NCI-H2227 (cell line): ENCODE measurements at regions not wholly inside any gene's neighbourhood (a gene's known extent, or its start where the extent isn't known, plus 50 kb on each side); places are given as distances from the start of the nearest gene placed in this dataset.

Experiments
- DNase-seq: peaks from one replicate; lab custom pipeline; 2025; ENCODE audit not compliant: unreplicated experiment; lab: John Stamatoyannopoulos, UW

DNA sequence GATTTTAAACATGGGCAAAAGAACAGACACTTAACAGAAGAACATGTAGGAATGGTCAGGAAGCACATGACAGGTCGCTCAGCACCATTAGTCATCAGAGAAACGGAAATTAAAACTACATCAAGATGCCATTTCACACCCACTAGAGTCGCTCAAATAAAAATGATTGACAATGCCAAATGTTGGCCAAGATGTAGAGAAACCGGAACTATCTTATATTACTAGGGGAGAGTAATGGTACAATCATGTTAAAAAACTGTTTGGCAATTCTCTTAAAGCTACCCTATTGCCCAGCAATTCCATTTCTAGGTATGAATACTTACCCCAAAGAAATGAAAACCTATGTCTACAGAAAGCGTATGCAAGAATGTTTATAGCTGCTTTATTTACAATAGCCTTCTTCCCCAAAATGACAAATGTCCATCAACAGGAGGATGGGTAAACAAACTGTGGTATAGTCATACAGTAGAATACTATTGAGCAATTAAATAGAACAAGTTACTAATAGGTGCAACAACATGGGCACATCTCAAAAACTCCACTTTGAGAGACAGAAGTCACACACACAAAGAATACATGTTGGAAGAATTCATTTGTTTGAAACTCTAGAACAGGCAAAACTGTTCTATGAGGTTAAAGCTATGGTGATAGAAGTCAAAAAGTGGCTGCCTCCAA is 92.8 kb downstream of the ETS2 start:
- no peak for DNase-seq

DNA sequence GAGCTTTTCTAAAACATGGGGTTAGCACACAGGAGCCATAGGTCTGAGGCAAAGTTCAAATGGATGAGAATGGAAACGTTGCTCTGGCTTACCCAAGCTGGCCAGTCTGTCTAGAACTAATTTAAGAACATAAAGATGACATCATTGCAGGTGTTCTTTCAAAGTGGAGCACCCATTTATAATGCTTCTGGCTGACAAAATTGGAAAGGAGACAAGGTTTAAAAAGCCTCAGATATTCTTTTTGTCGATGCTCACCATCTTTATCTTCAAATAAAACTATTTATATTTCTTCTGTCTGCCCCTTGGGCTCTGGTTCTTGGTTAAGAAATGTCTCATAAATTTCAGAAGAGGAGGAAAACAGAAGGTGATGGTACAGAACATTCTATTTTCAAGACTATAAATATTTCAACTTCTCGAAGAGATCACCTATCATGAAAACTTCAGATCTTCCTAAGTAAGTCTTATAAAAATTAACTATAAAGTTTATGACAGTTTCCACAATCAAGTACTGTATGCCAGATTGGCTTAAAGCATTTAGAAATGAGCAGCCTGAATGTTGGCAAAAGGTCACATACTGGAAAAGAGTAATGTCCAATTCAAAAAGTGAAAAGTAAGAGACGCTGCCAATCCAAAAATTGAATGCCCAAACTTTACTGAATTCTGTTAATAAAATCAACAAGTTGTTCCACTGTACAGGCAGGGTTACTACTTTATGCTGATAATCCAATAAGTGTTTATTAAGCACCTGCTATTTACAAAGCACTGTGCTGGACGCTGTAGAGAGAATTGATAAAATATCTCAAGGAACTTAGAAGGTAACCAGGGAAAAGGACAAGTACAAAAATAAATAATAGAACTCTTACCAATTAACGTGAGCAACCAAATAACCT is 92.0 kb downstream of the ETS2 start:
- DNase-seq = no peak

DNA sequence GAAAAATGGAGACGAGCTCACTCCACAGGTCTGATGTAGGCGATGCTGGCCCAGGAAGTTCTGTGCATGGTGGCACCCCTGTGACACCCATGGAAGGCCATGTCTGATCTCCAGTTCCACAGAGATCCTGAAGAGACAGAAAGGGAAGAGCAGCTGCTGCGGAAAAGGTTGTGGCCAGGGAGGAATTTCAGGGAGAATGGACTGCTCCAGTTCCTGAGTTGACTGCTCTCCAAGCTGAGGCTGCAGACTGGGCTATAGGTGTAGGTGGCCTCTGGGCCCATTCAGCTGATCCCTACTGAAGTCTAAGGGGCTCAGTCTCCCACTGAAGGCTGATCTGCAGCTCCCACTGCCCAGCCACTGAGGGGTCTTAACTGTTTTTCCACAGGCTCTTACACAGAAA is 89.2 kb downstream of the ETS2 start:
- DNase-seq = no peak

DNA sequence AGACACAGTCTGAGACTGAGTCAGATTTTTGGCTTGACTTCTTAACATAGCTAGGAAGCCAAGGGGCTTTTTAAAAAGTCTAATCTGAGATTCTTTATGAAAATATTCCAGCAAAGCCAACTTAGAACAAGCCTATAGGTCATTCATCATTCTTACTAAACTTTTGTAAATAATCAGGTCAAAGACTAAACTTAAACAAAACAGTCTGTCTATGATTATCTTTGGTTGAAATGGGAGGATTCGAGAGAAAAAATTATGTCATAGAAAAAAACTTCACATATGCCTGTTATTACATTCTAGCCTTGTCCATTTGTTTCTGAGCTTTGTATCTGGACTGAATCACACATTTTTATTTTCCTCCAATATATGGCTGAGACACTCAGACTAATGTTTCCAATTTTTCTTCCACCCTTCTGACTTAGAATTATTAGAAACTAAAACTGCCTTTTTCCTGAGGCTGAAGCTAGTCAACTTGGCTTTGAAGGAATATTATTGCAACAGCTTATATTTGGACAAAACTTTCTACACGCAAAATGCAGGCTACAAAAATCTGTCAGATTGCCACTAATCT is 83.3 kb downstream of the ETS2 start:
- DNase-seq = no peak

DNA sequence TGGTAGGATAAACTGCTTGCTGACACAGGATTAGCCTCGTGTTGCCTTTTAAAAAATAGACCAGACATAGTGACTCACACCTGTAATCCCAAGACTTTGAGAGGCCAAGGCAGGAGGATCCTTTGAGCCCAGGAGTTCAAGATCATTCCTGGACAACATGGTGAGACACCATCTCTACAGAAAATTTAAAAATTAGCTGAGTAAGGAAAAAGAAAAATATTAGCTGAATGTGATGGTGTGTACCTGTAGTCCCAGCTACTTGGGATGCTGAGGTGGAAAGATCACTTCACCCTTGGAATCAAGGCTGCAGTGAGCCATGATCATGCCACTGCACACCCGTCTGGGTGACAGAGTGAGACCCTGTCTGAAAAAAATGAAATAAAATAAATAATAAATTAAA is 82.0 kb downstream of the ETS2 start:
- DNase-seq = no peak

DNA sequence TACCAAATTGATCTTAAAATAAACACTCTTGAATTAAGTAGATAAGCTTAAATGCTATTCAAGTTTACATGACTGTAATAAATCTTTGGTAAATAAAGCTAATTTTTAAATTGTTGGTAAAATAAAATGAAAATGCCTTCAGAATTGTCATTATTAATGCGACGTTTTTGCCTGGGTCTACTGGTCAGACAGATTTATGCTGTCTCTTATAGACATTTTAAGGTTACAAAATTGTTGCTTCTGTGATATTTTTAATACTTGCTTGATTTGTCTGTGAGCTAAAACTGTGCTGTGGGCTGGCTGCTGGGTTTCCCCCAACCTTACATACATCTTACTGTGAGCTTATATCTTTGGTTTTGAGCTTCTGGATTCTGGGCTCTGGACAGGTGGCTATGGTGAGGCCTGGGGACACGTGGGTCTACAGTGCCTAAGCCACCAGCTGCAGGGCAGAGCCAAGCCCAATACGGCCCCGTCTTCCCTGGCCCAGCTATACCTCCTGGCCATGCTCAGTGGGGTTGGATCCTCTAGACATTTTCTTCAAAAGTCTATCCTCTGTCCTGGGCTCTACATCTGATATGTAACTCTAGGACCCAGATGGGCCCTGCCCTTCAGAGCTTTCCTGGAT is 81.4 kb downstream of the ETS2 start:
- no peak for DNase-seq

DNA sequence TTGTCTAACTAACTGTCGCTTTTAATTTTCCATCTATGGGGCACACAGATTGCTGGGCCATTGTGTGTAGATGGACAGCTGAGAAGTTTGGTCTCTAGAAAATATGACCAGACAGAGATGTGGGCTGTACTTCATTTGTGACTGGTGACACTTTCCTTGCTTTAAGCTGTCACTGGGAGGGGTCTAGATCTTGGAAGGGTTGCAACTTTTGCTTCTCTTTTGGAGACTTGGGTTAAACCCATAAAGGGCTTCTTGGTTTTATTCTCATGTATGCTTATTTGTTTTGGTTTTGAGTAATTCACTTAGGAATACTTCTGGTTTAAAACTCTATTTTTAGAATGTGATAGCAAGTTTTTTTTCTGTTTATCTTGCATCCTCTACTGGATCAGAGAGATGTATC is 80.2 kb downstream of the ETS2 start:
- no peak for DNase-seq

DNA sequence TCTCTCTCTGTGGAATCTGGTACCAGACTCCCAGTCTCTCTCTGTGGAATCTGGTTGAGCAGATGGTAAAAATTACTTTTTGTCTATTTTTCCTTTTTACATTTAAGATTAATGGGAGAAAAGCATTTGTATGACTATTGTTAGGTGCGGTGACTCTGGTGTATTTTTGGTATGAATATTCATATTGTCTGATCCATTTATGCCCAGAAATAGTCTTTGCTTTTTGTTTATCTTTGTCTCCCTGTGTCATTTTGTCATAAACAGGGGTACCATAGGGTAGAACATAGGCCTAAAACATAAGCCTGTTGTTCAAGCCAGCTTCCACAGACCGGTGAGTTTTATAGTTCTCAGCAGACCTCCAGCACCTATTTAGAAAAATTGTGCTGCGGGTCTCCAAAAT is 78.7 kb downstream of the ETS2 start:
- DNase-seq = no peak

DNA sequence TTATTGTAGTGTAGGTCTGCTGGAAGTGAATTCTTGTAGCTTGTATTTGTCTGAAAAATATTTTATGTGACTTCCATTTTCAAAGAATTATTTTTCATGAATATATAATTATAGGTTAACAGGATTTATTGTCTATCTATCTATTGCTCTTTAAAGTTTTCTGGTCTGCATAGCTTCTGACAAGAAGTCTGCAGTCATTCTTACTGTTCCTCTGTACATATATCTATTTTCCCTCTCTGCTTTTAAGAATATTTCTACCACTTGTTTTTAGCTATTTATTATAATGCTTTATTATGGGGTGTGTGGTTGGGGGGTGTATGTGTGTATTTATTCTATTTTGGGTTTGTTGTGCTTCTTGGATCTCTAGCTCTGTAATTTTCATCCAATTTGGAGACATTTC is 77.4 kb downstream of the ETS2 start:
- no peak for DNase-seq

DNA sequence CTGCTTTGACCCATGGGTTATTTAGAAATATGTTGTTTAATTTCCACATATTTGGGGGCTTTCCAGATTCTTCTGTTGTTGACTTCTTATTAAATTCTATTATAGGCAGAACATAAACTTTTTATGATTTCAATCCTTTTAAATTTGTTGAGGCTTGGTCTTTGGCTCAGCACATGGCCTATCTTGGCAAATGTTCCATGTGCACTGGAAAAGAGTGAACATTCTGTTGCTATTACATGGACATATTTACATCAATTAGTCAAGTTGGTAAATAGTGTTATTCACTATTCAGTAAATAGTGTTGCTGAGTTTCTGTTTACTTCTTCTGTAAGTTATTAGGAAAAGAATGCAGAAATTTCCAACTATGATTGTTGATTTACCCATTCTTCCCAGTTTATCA is 75.4 kb downstream of the ETS2 start:
- no peak for DNase-seq

DNA sequence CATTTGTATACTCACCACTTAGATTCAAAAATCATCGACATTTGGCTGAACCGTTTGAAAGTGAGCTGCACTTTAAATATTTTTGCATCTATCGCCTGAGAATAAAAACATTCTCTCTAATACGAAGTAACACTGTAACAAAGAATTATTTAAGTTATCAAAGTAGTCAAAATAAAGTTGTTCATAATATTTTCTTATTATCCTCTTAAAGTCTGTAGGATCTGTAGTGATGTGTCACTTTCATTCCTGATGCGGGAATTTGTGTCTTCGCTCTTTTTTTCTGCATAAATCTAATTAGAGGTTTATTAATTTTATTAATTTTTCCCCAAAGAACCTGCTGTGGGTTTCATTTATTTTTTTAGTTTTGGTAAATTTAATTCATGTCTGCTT is 74.8 kb downstream of the ETS2 start:
- DNase-seq = no peak

DNA sequence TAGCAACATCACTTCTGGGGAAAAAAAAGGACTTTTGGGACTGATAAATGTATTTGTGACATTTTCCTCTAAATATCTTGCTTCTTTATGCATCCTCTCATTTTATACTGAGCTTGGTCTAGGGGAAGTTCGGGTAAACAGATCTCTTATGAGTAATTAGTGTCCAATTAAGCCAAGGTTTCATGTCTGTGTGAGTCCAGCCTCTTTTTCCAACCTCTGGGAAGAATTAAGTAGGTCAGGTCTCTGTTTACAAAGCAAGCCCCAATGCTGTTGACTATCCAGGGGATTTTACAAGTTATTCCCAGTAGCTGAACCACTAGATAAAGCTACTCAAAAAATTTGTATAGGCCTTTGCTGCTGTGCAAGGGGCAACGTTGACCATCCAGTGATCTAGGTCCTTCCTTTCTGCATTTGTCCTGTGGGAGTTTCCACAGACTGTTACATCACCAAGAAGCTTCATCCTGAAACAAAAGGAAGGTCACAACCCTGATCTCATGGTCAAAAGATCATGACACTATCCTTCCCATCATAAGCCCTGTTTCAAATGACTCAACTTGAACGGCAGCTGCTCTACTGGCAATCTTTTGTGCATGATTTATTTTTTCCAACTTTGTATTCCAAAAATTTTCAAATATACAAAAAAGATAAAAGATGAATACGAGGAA is 74.3 kb downstream of the ETS2 start:
- DNase-seq = no peak

DNA sequence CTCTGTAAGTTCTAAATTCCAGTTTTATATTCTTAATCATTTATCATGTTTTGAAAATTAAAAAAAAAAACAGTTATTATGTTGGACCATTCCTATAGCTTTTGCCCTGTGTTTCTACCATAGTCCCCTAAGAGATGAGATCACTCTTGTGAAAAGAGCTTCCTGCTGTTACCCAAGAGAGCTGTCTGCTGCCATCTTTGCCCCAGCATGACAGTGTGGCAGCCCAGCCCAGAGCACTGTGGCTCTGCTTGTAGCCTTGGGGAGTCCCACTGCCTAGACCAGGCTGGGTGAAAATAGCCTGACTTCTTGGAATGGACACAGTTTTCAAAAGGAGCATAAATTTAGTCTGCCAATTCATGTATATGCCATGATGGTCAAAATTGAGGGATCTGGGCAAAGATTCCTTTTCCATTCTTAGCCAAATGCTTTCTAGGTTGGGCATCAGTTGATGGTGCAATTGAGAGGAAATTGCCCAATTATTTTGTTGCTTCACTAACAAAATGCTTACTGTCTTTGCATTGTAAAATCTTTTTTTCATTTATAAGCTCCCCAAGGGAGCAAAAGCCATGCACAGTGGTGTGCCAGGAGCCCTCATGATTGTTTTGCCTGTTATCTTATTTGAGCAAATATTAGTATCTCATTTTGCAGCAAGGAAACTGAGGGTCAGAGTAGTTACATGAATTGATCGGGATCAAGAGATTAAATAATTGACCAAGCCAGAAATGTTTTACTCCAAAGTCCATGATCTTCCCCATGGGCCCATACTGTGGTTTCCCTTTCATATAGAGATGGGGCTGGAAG is 72.8 kb downstream of the ETS2 start:
- DNase-seq = no peak

DNA sequence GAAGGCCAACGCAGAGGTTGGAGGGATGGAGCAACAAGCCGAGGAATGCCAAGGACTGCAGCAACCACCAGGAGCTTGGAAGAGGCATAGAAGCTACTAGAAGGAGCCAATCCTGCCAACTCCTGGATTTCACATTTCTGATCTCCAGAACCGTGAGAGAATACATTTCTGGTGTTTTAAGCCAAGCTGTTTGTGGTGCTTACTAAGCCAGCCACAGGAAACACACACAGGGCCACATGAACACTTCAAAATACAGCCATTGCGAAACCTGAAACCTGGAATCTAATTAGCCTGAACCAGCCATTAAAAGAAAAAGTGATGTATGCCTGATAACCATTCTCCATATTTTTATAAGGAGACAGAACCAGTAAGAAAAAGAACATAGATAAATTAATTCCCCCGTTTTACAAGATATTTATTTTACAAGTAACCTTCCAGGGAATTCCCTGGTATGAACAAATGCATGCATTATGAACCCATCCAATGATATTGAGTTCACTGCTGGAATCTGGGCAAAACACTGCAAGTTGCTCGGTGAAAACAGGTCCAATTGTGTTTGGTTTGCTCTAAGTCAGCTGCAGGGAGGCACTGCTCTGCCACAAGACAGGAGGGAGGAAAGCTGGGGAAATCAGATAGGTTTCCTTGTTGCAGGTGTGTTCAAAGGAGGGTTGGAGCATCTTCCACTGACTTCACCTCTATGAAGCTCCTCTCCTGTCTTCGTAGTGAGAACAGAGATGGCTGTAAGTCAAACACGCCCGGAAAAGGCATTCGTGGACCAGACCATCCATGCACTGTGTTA is 70.2 kb downstream of the ETS2 start:
- DNase-seq = no peak
